Stimulated activated naive CD8-positive, alpha-beta T cell treated with anti-CD3 and anti-CD28 coated beads, Interleukin-15, amount 100 ng/mL, for 72 hours (primary cell): ENCODE measurements at regions not wholly inside any gene's neighbourhood (a gene's known extent, or its start where the extent isn't known, plus 50 kb on each side); places are given as distances from the start of the nearest gene placed in this dataset.
"Not testable (repeated sequence)": the region's sequence is repeated elsewhere in the genome, so short reads cannot be mapped to it uniquely, and the experiment has no call there.

Experiments
- ATAC-seq: fragments of 150-1000 bp; cut with Tn5 transposase; 2 replicates; pipeline ENCODE4 v1.10.0; 2021; ENCODE audit warnings: mild to moderate bottlenecking, moderate library complexity
- DNase-seq, 2 donors: peaks; one replicate each; pipeline ENCODE4 v3.0.0; 2021 to 2022
- H3K27ac Mint-ChIP-seq, 2 donors: one replicate each; pipeline ENCODE4 v1.8.0; 2022; ENCODE audit warnings: mild to moderate bottlenecking in 2 of 2, mixed read lengths in 2 of 2, moderate library complexity in 2 of 2
- H3K27me3 Mint-ChIP-seq: one replicate; pipeline ENCODE4 v1.8.0; 2022; ENCODE audit warnings: mixed read lengths
- H3K4me1 Mint-ChIP-seq: one replicate; pipeline ENCODE4 v1.8.0; 2022; ENCODE audit warnings: mild to moderate bottlenecking, mixed read lengths
- H3K4me3 Mint-ChIP-seq, 2 donors: one replicate each; pipeline ENCODE4 v1.8.0; 2022; ENCODE audit warnings: mild to moderate bottlenecking in 2 of 2, mixed read lengths in 2 of 2, moderate library complexity in 1 of 2
- H3K9me3 Mint-ChIP-seq, 2 donors: one replicate each; pipeline ENCODE4 v1.8.0; 2022; ENCODE audit warnings: mixed read lengths in 2 of 2

GRCh38 chr1:113292603-113293255 lies 97.6 kb upstream of the MAGI3 start:
- Mint-ChIP-seq H3K9me3 (peaks cover 0 to 5% of the 10 kb centered on the region in 2 donors), H3K4me3 (no peak overlapping the region), H3K27ac (no peak overlapping the region), H3K27me3 (peaks cover 43% of the 10 kb centered on the region), H3K4me1 (no peaks in the 10 kb centered on the region)
- DNase-seq (no peak), ATAC-seq (no peak)

- DNase-seq (no peak), ATAC-seq (no peak)
- H3K27me3 Mint-ChIP-seq = peaks cover 48% of the 10 kb centered on the region
- H3K9me3 Mint-ChIP-seq = peaks cover 0 to 5% of the 10 kb centered on the region in 2 donors
- H3K4me3 Mint-ChIP-seq = no peak overlapping the region
- no peak overlapping the region for H3K27ac Mint-ChIP-seq
- H3K4me1 Mint-ChIP-seq = no peaks in the 10 kb centered on the region
Measured at GRCh38 chr1:113293256-113293626, 97.1 kb upstream of the MAGI3 start.

- no peak for ATAC-seq
- no peak overlapping the region for H3K4me3 Mint-ChIP-seq
- H3K4me1 Mint-ChIP-seq = no peaks in the 10 kb centered on the region
- H3K27me3 Mint-ChIP-seq = peaks cover 23% of the 10 kb centered on the region
- no peaks in the 10 kb centered on the region for H3K9me3 Mint-ChIP-seq
- peak overlapping the region in 1 of 2 donors; percentile 5 for H3K27ac Mint-ChIP-seq
- no peak for DNase-seq
Measured at GRCh38 chr1:113297749-113298148, 92.6 kb upstream of the MAGI3 start.

- H3K9me3 Mint-ChIP-seq = no peaks in the 10 kb centered on the region
- DNase-seq (no peak), ATAC-seq (no peak)
- no peak overlapping the region for H3K27ac Mint-ChIP-seq
- no peaks in the 10 kb centered on the region for H3K4me1 Mint-ChIP-seq
- H3K4me3 Mint-ChIP-seq = no peak overlapping the region
- peaks cover 17% of the 10 kb centered on the region for H3K27me3 Mint-ChIP-seq
Measured at GRCh38 chr1:113298941-113299340, 91.4 kb upstream of the MAGI3 start.

- H3K9me3 Mint-ChIP-seq = no peaks in the 10 kb centered on the region
- ATAC-seq (no peak), DNase-seq (no peak)
- H3K27ac Mint-ChIP-seq = no peak overlapping the region
- no peak overlapping the region for H3K4me3 Mint-ChIP-seq
- H3K27me3 Mint-ChIP-seq = peaks cover 25% of the 10 kb centered on the region
- no peaks in the 10 kb centered on the region for H3K4me1 Mint-ChIP-seq
Measured at GRCh38 chr1:113302636-113303035, 87.7 kb upstream of the MAGI3 start.

- DNase-seq = no peak
- no peak overlapping the region for H3K27ac Mint-ChIP-seq
- no peaks in the 10 kb centered on the region for H3K9me3 Mint-ChIP-seq
- peaks cover 19% of the 10 kb centered on the region for H3K27me3 Mint-ChIP-seq
- no peak for ATAC-seq
- peaks cover 5% of the 10 kb centered on the region for H3K4me1 Mint-ChIP-seq
- no peak overlapping the region for H3K4me3 Mint-ChIP-seq
Measured at GRCh38 chr1:113303267-113303666, 87.0 kb upstream of the MAGI3 start.

GRCh38 chr1:113305029-113305428 lies 85.3 kb upstream of the MAGI3 start:
- H3K27me3 Mint-ChIP-seq = peaks cover 24% of the 10 kb centered on the region
- not testable (repeated sequence) for H3K27ac Mint-ChIP-seq, DNase-seq, H3K9me3 Mint-ChIP-seq, ATAC-seq, H3K4me3 Mint-ChIP-seq
- H3K4me1 Mint-ChIP-seq = peaks cover 10% of the 10 kb centered on the region

- ATAC-seq (no peak), DNase-seq (no peak)
- Mint-ChIP-seq H3K27ac (no peak overlapping the region), H3K4me3 (no peak overlapping the region), H3K9me3 (peaks cover 7 to 10% of the 10 kb centered on the region in 2 donors), H3K27me3 (peaks cover 42% of the 10 kb centered on the region), H3K4me1 (peaks cover 10% of the 10 kb centered on the region)
Measured at GRCh38 chr1:113307771-113308445, 82.4 kb upstream of the MAGI3 start.

GRCh38 chr1:113312651-113313050 lies 77.7 kb upstream of the MAGI3 start:
- Mint-ChIP-seq H3K4me1 (peaks cover 10% of the 10 kb centered on the region), H3K27me3 (peaks cover 35% of the 10 kb centered on the region), H3K9me3 (peaks cover 9 to 13% of the 10 kb centered on the region in 2 donors)
- DNase-seq, ATAC-seq, H3K4me3 Mint-ChIP-seq, H3K27ac Mint-ChIP-seq: not testable (repeated sequence)

- no peak overlapping the region for H3K4me3 Mint-ChIP-seq
- H3K4me1 Mint-ChIP-seq = no peaks in the 10 kb centered on the region
- peaks cover 28% of the 10 kb centered on the region for H3K27me3 Mint-ChIP-seq
- DNase-seq = no peak
- peaks cover 9 to 13% of the 10 kb centered on the region in 2 donors for H3K9me3 Mint-ChIP-seq
- ATAC-seq = no peak
- H3K27ac Mint-ChIP-seq = no peak overlapping the region
Measured at GRCh38 chr1:113314600-113314999, 75.7 kb upstream of the MAGI3 start.

GRCh38 chr1:113320272-113320671 lies 70.0 kb upstream of the MAGI3 start:
- no peaks in the 10 kb centered on the region for H3K27me3 Mint-ChIP-seq
- ATAC-seq = no peak

GRCh38 chr1:113320972-113321680 lies 69.2 kb upstream of the MAGI3 start:
- no peak for DNase-seq
- H3K4me1 Mint-ChIP-seq = no peaks in the 10 kb centered on the region
- ATAC-seq = no peak
- no peak overlapping the region for H3K27ac Mint-ChIP-seq
- H3K9me3 Mint-ChIP-seq = no peaks in the 10 kb centered on the region
- H3K4me3 Mint-ChIP-seq = no peak overlapping the region
- H3K27me3 Mint-ChIP-seq = no peaks in the 10 kb centered on the region

More at GRCh38 chr1:113320272-113320671, 70.0 kb upstream of the MAGI3 start:
- DNase-seq = no peak
- Mint-ChIP-seq H3K27ac (no peak overlapping the region), H3K9me3 (no peaks in the 10 kb centered on the region), H3K4me1 (no peaks in the 10 kb centered on the region), H3K4me3 (no peak overlapping the region)

- DNase-seq = no peak
- ATAC-seq = no peak
- H3K4me3 Mint-ChIP-seq = no peak overlapping the region
- H3K9me3 Mint-ChIP-seq = no peaks in the 10 kb centered on the region
- no peak overlapping the region for H3K27ac Mint-ChIP-seq
- no peaks in the 10 kb centered on the region for H3K4me1 Mint-ChIP-seq
- no peaks in the 10 kb centered on the region for H3K27me3 Mint-ChIP-seq
Measured at GRCh38 chr1:113321771-113322387, 68.4 kb upstream of the MAGI3 start.

GRCh38 chr1:113322439-113322838 lies 67.9 kb upstream of the MAGI3 start:
- no peak overlapping the region for H3K27ac Mint-ChIP-seq
- ATAC-seq = no peak
- no peaks in the 10 kb centered on the region for H3K4me1 Mint-ChIP-seq
- H3K9me3 Mint-ChIP-seq = no peaks in the 10 kb centered on the region
- DNase-seq = no peak
- no peaks in the 10 kb centered on the region for H3K27me3 Mint-ChIP-seq
- no peak overlapping the region for H3K4me3 Mint-ChIP-seq

- Mint-ChIP-seq H3K4me1 (no peaks in the 10 kb centered on the region), H3K4me3 (no peak overlapping the region), H3K9me3 (no peaks in the 10 kb centered on the region), H3K27ac (no peak overlapping the region), H3K27me3 (no peaks in the 10 kb centered on the region)
- no peak for DNase-seq
- ATAC-seq = no peak
Measured at GRCh38 chr1:113325022-113325421, 65.3 kb upstream of the MAGI3 start.

- ATAC-seq = no peak
- Mint-ChIP-seq H3K27ac (no peak overlapping the region), H3K9me3 (no peaks in the 10 kb centered on the region), H3K4me3 (no peak overlapping the region), H3K27me3 (no peaks in the 10 kb centered on the region), H3K4me1 (no peaks in the 10 kb centered on the region)
- DNase-seq = no peak
Measured at GRCh38 chr1:113326976-113327375, 63.3 kb upstream of the MAGI3 start.
